C1 segment of cervical spinal cord (tissue), 14 donors: ENCODE measurements at regions not wholly inside any gene's neighbourhood (a gene's known extent, or its start where the extent isn't known, plus 50 kb on each side); places are given as distances from the start of the nearest gene placed in this dataset.
"Not testable (repeated sequence)": the region's sequence is repeated elsewhere in the genome, so short reads cannot be mapped to it uniquely, and the experiment has no call there.

Experiments
- DNase-seq, 14 donors: peaks; one replicate each; lab custom pipeline; 2025; lab: John Stamatoyannopoulos, UW

GRCh38 chr6:56904068-56904467 lies 50.8 kb upstream of the BEND6 start:
- DNase-seq = no peak

- peak in 4 of 14 donors; percentile 0 to 61 (median 11) for DNase-seq
These were observed 52.1 kb upstream of the BEND6 start for GRCh38 chr6:56902641-56903464.

DNA sequence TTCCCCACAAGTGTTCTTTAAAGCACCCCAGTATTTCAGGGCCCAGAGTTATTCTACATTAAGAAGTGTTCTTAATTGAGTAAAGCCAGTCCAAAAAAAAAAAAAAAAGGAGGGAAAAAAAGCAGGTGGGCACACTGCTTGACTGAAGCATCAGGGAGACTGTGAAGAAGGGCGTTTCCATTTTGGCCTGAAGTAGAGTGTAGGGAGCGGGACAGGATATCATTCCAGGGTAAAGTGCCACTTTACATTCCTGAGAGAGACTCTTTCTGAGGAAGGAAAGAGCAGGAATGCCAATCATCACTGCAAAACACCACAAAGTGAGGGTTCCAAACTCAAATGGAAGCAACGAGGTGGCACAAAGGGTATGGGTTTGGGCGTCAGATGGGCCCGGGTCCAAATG lies 54.1 kb upstream of the BEND6 start:
- no peak for DNase-seq

DNA sequence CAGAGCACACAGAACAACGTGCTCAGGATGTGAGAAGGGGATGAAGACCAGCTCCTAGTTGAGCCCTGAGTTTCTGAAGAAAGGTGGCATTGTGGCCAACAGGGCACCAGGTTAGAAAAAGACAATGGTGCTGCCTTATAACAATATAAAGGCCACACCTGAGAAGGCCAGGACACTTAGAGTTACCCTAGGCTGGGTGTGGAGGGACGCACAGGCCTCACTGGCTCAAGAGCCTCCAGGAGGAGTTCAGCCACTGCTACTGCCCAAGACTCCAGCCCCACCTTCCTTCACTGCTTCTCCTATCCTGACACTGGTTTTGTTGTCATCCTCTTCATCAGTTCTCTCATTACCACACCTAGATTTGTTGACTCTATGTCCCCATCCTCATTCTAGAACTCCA lies 55.2 kb upstream of the BEND6 start:
- DNase-seq = no peak

DNA sequence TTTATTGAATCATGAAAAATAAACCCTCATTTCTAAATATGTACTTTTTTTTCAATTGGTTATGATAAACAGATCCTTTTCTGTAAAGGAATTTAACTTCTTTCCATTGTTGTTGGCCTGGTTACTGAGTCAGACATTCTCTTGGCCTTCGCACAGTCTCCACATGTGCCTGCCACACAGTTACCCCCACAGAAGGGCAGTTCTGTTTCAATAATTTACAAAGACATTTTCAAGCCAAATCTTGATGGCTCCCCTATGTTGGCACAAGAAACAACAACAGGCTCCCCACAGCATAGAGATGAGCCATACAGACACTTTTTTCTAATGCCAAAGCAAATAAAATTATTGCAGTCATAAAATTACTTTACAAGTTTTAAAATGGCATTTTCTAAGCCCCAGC lies 55.6 kb upstream of the BEND6 start:
- no peak for DNase-seq

DNA sequence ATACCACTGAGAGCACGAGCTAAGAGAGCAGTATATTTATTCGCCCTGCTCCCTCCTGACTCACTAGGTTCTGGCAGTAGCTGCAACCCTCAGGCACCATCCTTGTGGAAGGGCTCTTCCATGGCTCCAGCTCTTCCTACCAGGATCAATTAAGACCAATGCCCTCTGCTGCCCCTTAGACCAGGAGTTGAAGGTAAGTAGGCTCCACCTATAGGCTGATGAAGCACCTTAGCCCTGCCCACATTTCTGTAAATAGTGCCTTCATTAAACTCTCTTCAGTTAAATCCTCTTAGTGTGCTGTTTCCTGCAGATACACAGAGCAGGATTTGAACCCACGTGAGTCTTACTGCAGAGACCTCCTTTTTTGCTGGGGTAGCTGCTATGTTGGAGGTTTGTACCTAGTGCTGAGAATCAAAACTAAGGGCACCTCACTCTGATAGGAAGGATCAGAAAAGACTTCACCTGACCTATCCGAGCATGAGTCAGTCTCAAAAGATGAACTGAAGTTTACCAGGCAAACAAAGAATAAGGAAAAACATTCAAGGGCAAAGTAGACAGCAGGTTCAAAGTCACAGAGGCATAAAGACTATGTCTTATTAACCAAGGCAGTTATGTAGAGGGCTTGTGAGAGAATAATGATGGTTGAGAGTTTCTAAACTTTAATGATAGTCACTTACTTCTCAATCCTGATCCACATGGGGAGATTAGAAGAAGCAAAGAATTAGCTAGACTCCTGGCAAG lies 56.9 kb upstream of the BEND6 start:
- DNase-seq = no peak

DNA sequence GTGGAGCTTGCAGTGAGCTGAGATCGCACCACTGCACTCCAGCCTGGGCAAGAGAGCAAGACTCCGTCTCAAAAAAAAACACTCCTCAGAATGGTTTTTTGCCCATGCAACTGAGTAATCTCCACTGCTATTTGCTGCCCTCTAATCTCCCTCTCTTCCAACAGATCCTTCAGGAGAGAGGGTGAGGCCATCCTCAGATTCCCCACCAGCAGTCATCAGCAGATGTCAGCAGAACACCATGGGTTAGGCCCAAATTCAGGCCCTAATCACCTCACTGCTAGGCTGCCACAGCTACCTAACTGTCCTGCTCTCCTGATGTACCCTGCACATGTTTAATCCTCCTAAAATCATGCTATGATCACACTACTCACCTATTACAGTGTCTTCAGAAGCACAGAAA lies 63.2 kb upstream of the BEND6 start:
- DNase-seq = peak in 1 of 14 donors; percentile 14

DNA sequence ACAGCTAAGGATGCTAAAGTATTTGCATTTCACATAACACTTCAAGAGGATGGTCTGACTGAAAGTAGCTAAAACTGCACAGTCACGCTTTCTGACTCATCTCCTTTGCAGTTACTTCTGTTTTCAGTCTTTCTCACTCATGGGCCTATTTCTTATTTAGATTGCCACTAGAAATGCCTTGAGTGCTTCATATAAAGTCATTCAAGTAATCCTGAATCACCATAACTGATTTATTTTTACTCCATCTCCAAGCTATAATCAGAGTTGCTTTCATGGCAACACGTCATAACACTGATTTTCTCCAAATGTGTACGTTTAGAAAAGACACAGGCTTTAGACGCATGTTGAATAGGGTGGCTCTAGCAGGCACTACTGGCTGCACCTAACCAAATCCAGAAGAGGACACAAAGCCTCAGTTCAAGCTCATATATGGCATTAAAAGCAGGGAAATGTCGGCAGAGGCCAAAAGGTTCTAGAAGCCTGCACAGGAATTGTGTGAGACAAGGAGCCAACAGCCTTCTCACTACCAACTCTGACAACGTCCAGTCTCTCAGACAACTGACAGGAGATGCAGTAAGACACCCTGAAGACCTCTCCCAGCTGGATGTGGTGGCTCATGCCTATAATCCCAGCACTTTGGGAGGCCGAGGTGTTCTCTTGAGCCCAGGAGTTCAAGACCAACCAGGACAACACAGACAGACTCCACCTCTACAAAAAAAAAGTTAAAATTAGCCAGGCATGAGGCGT lies 64.1 kb upstream of the BEND6 start:
- no peak for DNase-seq

GRCh38 chr6:56890066-56890465 lies 64.8 kb upstream of the BEND6 start:
- DNase-seq = no peak

GRCh38 chr6:56889492-56889891 lies 65.4 kb upstream of the BEND6 start:
- no peak for DNase-seq

- DNase-seq = no peak
These were observed 66.2 kb upstream of the BEND6 start for GRCh38 chr6:56888687-56889086.

DNA sequence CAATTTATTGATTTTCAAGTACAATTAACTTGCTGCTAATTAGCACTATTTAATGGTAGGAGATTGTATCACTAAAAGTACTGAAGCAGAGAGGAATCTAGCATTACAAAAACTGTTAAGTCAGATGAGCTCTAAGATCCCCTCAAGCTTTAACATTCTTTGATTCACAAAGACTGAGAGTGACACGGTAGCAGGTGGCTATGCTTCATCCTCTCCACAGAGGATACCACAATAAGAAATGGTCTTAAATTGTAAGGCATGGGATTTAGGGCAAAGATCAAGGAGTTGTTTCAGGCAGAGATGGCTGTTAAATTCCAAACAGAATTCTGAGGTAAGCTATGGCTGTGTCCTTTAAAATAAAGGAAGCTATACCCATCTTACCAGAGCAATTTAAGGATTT lies 67.8 kb upstream of the BEND6 start:
- no peak for DNase-seq

GRCh38 chr6:56877922-56878321 lies 77.0 kb upstream of the BEND6 start:
- no peak for DNase-seq

GRCh38 chr6:56875961-56876360 lies 78.9 kb upstream of the BEND6 start:
- DNase-seq = no peak

DNA sequence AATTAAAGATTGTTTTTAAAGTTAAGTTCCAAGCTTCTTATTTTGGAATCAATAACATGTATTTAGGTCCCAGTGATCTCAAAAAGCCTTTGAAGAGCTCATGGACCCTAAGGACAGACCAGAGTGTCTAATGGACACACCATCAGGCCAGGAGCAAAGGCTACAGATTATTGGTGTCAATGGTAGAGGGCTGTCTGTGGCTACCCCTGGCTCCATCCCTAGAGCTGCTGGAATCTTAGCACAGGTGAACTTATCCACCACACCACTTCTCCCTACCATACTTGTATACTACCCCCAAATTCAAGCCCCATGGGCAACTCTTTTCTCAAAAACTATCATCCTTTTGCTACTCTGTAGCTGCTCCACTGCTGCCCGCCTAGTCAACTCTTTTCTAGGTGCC lies 79.4 kb upstream of the BEND6 start:
- DNase-seq = no peak

DNA sequence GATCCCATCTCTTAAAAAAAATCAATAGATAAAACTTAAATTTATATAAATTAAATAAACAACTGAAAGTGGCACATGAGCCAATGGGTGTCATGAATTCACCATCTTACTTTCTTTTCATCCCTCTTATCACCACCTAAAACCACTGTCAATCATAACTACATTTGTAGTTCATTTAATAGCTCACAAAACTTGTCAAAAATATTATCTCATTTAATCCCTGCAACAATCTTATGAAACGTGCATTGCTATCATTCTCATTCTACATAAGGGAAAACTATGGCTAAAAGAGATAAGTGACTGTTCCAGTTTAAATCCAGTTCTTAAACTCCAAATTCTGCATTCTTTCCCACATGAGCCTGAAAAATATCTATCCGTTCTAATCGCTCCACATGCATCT lies 80.6 kb upstream of the BEND6 start:
- DNase-seq = no peak

DNA sequence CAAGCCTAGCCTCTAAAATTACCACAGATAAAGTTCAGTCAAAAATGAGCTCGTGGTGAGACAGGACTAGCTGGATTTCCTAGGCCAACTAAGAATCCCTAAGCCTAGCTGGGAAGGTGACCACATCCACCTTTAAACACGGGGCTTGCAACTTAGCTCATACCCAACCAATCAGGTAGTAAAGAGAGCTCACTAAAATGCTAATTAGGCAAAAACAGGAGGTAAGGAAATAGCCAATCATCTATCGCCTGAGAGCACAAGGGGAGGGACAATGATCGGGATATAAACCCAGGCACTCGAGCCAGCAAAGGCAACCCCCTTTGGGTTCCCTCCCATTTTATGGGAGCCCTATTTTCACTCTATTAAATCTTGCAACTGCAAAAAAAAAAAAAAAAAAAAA lies 84.9 kb upstream of the BEND6 start:
- DNase-seq = not testable (repeated sequence)

DNA sequence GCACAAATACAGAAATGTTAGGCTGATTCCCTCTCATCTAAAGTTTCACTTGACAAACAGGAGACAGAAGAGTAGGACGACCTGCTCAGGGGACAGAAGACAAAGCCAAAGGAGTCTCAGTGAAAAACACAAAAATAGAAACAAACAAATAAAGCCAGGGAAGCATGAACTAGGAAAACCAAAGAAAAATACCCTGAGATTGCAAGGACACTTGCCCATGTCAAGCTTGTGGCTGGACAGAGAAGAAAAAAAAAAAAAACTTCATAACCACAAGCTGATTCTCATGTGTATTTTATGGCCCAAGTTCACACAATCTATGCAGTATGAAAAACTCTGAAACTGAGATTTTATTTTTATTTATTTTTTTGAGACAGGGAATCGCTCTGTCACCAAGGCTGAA lies 85.6 kb upstream of the BEND6 start:
- no peak for DNase-seq

GRCh38 chr6:56868687-56869086 lies 86.2 kb upstream of the BEND6 start:
- no peak for DNase-seq

DNA sequence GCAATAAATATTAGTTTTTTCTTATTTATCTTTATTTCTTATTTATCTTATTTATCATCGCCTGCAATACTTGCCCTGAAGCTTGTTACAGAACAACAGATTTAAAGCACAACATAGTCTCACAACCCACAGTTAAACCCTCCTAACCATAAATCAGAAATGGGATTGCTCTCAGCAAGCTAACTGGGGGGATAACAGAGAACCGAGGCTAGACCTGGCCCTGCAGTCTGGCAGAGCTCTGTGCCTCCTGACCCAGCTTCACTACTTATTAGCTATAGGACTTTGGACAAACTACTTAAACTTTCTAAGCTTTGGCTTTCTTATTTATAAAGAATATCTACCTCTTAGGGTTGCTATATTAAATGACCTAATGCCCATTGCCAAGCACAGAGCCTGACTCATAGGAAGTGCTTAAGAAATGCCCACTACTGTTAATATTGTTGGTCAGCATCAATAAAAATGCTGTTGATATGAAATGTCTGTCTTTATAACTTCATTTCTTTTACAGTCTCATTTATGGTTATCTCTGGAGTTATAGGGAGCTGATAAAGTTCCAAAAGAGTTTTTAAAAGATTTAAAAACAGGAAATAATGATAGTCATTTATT lies 87.9 kb upstream of the BEND6 start:
- DNase-seq = no peak

GRCh38 chr6:56865081-56865875 lies 89.6 kb upstream of the BEND6 start:
- no peak for DNase-seq
